ENCODE measurements at regions not wholly inside any gene's neighbourhood (a gene's known extent, or its start where the extent isn't known, plus 50 kb on each side); places are given as distances from the start of the nearest gene placed in this dataset.

- H3K79me2 ChIP-seq (ENCODE audit: control insufficient read depth in 1 of 2, insufficient read depth in 2 of 2, low read length in 2 of 2): no peaks in the 10 kb centered on the region
- no peaks in the 10 kb centered on the region for H3K4me1 ChIP-seq (replicated peaks in 1 of 4; ENCODE audit: control insufficient read depth in 3 of 4, insufficient read depth in 4 of 4, low read length in 3 of 4)
- no peak overlapping the region for H4K91ac ChIP-seq (replicated peaks; ENCODE audit: insufficient read length, low read length)
- H3K14ac ChIP-seq (ENCODE audit: insufficient read length): no peak overlapping the region
- H3K27ac ChIP-seq (ENCODE audit: low read depth, low read length): no peak overlapping the region
- CTCF ChIA-PET (ENCODE audit: partially characterized antibody): interaction anchor here (0.6 kb wide), 1 partner anchor 463 kb away, joined by 3 read pairs; no protein-coding TSS in a partner anchor
- H4K20me1 ChIP-seq (replicated peaks in 1 of 2; ENCODE audit: control insufficient read depth in 1 of 2, insufficient read depth in 2 of 2, low read length in 2 of 2): no peaks in the 10 kb centered on the region
- no peak for TF ChIP-seq KDM5A (IDR thresholded peaks at IDR 0.05; ENCODE audit: low read length)
- TF ChIP-seq SP4 (IDR thresholded peaks at IDR 0.05; ENCODE audit: low read length): no peak
- no peak for TF ChIP-seq KDM4A (IDR thresholded peaks at IDR 0.05; ENCODE audit: low read depth, low read length, severe bottlenecking)
- no peak for TF ChIP-seq EP300 (IDR thresholded peaks at IDR 0.05; ENCODE audit: borderline replicate concordance in 1 of 2, low read depth in 2 of 2, low read length in 2 of 2)
- no peak for TF ChIP-seq SRF (IDR thresholded peaks at IDR 0.05; ENCODE audit: low read depth, low read length)
- TF ChIP-seq BRCA1 (IDR thresholded peaks at IDR 0.05; ENCODE audit: low read depth, low read length): no peak
- no peak for TF ChIP-seq TAF7 (optimal IDR thresholded peaks at IDR 0.05; ENCODE audit: borderline replicate concordance, low read depth, low read length)
- no peak for TF ChIP-seq CREB1 (IDR thresholded peaks at IDR 0.05)
- no peak for TF ChIP-seq SIN3A (conservative IDR thresholded peaks at IDR 0.05 in 1 of 2, IDR thresholded peaks at IDR 0.05 in 1 of 2; ENCODE audit: low read depth in 1 of 2, low read length in 2 of 2)
- TF ChIP-seq POLR2A (IDR thresholded peaks at IDR 0.05; ENCODE audit: control extremely low read depth in 1 of 2, low read depth in 2 of 2, low read length in 2 of 2): no peak
- TF ChIP-seq SP2 (IDR thresholded peaks at IDR 0.05; ENCODE audit: low read length): no peak
- TF ChIP-seq EZH2 (IDR thresholded peaks at IDR 0.05; ENCODE audit: low read depth, low read length, severe bottlenecking): no peak
- TF ChIP-seq NANOG (IDR thresholded peaks at IDR 0.05; ENCODE audit: insufficient read depth, low read depth, low read length, poor library complexity, severe bottlenecking): no peak
- no peak for TF ChIP-seq HDAC6 (IDR thresholded peaks at IDR 0.05; ENCODE audit: low read depth, low read length)
- TF ChIP-seq POLR2AphosphoS5 (IDR thresholded peaks at IDR 0.05; ENCODE audit: low read depth, low read length): no peak
- TF ChIP-seq CTBP2 (IDR thresholded peaks at IDR 0.05; ENCODE audit: borderline replicate concordance, insufficient read depth, insufficient read length, low read length): no peak
- no peak overlapping the region for H2AK5ac ChIP-seq (ENCODE audit: low read depth, low read length)
- H2AFZ ChIP-seq (ENCODE audit: low read length): no peak overlapping the region
- no peak for DNase-seq (ENCODE audit: low read depth in 1 of 2, low spot score in 2 of 2)
- no peak overlapping the region for H2BK15ac ChIP-seq (ENCODE audit: low read length)
- no peak overlapping the region for H3K23ac ChIP-seq (ENCODE audit: insufficient read length)
- no peak overlapping the region for H3K18ac ChIP-seq (ENCODE audit: extremely low read depth, low read length)
- no peak overlapping the region for H3K4me3 ChIP-seq (ENCODE audit: extremely low read depth in 1 of 4, insufficient read depth in 2 of 4, low read depth in 3 of 4, low read length in 4 of 4)
- no peaks in the 10 kb centered on the region for H3K36me3 ChIP-seq (ENCODE audit: control insufficient read depth in 2 of 4, insufficient read depth in 4 of 4, low read length in 3 of 4)
- no peak overlapping the region for H2BK12ac ChIP-seq (ENCODE audit: low read depth, low read length)
- H3K79me1 ChIP-seq (ENCODE audit: low read depth, low read length): no peaks in the 10 kb centered on the region
- no peak overlapping the region for H2BK20ac ChIP-seq (ENCODE audit: low read length)
- no peak overlapping the region for H4K8ac ChIP-seq (ENCODE audit: extremely low read depth, insufficient read depth, low read length)
- H3K56ac ChIP-seq (replicated peaks; ENCODE audit: insufficient read length, low read depth, low read length): no peak overlapping the region
- POLR2A ChIA-PET (ENCODE audit: partially characterized antibody): no interaction called here
- no peak overlapping the region for H2BK120ac ChIP-seq (replicated peaks; ENCODE audit: low read depth, low read length)
- 84% methylated on average over 2 of the region's 2 CpGs; no CpG with 5 or more reads in 1 of the 2 experiments for WGBS, 2 experiments (ENCODE audit: extremely low coverage in 1 of 2, insufficient coverage in 1 of 2, insufficient read length in 1 of 2, insufficient replicate concordance in 2 of 2, low coverage in 1 of 2, low lambda C conversion rate in 2 of 2, missing lambda C conversion rate in 1 of 2)
- H2BK5ac ChIP-seq (ENCODE audit: low read depth, low read length): no peak overlapping the region
- H3K9ac ChIP-seq (replicated peaks in 1 of 4; ENCODE audit: extremely low read depth in 1 of 4, low read depth in 3 of 4, low read length in 3 of 4): no peak overlapping the region
- H3K27me3 ChIP-seq (replicated peaks in 1 of 4; ENCODE audit: control insufficient read depth in 3 of 4, extremely low read depth in 1 of 4, insufficient read depth in 3 of 4, low read length in 3 of 4): no peaks in the 10 kb centered on the region
- FAIRE-seq: no peak
- H4K5ac ChIP-seq (ENCODE audit: insufficient read length, low read depth, low read length): no peak overlapping the region
- H3K23me2 ChIP-seq (ENCODE audit: low read depth, low read length): no peaks in the 10 kb centered on the region
- no peak overlapping the region for H3K4ac ChIP-seq (replicated peaks; ENCODE audit: insufficient read length, low read depth, low read length)
- peaks cover 2 to 5% of the 10 kb centered on the region in 2 experiments; a peak in 1 of 4 replicates for H3K9me3 ChIP-seq (ENCODE audit: insufficient read depth in 2 of 2, low read depth in 1 of 2, low read length in 1 of 2)
- H3K4me2 ChIP-seq (ENCODE audit: insufficient read depth in 1 of 2, low read depth in 2 of 2, low read length in 2 of 2): no peak overlapping the region
These were observed 229.6 kb downstream of the NDUFS4 start for GRCh38 chr5:53790026-53790425.
